Right atrium auricular region (tissue), 2 donors: ENCODE measurements at regions not wholly inside any gene's neighbourhood (a gene's known extent, or its start where the extent isn't known, plus 50 kb on each side); places are given as distances from the start of the nearest gene placed in this dataset.

Source experiments
- DNase-seq: peaks from one replicate; pipeline ENCODE4 v3.0.0-alpha.2; 2019; ENCODE audit warnings: low spot score
- H3K27ac ChIP-seq, 2 donors: fragments of 200-600 bp; sonication (generic); 1 replicate in 1 of 2; 2 replicates in 1 of 2; pipeline ENCODE4 v1.5.1; 2016 to 2019
- H3K27me3 ChIP-seq, 2 donors: fragments of 200-600 bp; sonication (generic); one replicate each; pipeline versions ENCODE4 v1.5.1 to v1.6.0; 2017 to 2019
- H3K36me3 ChIP-seq: fragments of 200-600 bp; sonication (generic); one replicate; pipeline ENCODE4 v1.5.1; 2016
- H3K4me1 ChIP-seq, 2 donors: fragments of 200-600 bp; sonication (generic); one replicate each; pipeline versions ENCODE4 v1.5.1 to v1.6.0; 2017 to 2019
- H3K4me3 ChIP-seq, 2 donors: fragments of 200-600 bp; sonication (generic); 1 replicate in 1 of 2; 2 replicates in 1 of 2; pipeline ENCODE4 v1.5.1; 2017 to 2019; ENCODE audit warnings: mild to moderate bottlenecking in 1 of 2, moderate library complexity in 1 of 2
- H3K9me3 ChIP-seq, 2 donors: fragments of 200-600 bp; sonication (generic); one replicate each; pipeline ENCODE4 v1.5.1; 2019
- TF ChIP-seq, protein P1 (sequence below), 2 donors: fragments of 200-600 bp; sonication (generic); IDR thresholded peaks; one replicate each; pipeline ENCODE4 v1.5.1; 2019; ENCODE audit warnings: antibody characterized with exemption in 2 of 2

DNA sequence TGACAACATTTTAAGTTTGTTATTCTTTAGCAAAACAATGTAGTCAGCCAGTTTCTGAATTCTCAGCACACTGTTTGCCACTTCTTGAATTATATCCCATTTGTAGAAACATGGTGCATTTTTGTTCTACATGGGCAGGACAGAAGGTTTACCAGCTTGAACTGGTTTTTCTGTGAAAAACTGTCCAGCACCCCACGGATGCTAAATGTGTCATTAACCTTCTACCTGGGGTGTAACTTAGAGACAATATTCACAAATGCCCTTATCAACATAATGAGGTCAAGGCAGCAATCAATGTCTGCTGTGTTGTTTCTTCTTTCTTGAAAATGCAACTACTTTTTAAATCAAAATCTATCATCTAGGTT is 702.6 kb downstream of the CENPC start:
- H3K9me3 ChIP-seq: no peaks in the 10 kb centered on the region
- DNase-seq: no peak

DNA sequence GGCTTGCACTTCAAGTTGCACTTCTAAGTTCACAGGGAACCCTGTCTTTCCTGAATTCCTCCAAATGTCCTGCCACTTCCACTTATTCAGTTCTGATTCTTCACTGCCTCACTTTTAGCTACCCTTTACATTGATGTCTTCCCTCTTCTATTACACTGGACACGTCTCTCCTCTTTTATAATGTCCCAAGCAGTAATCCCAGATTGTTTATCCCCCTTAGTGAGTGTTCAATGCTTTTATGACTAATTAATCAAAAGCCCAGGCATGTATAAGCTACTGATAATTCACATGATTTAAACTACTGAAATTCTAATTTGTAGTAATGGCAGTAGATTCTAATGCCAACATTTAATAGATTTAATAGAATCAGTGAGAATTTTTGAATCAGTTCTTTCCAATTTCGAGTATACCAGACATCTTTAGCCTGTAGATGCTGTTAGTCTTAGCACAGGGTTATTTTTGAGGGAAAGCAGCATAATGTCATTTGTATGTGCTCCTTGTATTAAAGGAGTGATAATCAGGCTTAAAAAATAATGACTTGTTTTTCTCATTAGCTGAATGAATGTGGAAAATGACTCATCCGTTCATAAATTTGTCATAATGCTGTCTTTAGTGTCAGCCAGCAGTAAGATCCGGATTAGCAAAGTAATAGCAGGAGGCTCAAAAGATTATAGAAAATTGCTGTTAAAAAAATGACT is 703.1 kb downstream of the CENPC start:
- DNase-seq: no peak
- Histone ChIP-seq H3K36me3 (no peaks in the 10 kb centered on the region), H3K4me3 (no peak overlapping the region), H3K27ac (no peak overlapping the region), H3K4me1 (no peaks in the 10 kb centered on the region), H3K27me3 (no peaks in the 10 kb centered on the region), H3K9me3 (no peaks in the 10 kb centered on the region)
- TF ChIP-seq, protein P1, sequence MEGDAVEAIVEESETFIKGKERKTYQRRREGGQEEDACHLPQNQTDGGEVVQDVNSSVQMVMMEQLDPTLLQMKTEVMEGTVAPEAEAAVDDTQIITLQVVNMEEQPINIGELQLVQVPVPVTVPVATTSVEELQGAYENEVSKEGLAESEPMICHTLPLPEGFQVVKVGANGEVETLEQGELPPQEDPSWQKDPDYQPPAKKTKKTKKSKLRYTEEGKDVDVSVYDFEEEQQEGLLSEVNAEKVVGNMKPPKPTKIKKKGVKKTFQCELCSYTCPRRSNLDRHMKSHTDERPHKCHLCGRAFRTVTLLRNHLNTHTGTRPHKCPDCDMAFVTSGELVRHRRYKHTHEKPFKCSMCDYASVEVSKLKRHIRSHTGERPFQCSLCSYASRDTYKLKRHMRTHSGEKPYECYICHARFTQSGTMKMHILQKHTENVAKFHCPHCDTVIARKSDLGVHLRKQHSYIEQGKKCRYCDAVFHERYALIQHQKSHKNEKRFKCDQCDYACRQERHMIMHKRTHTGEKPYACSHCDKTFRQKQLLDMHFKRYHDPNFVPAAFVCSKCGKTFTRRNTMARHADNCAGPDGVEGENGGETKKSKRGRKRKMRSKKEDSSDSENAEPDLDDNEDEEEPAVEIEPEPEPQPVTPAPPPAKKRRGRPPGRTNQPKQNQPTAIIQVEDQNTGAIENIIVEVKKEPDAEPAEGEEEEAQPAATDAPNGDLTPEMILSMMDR (IDR thresholded peaks at IDR 0.05): no peak

More for the DNA sequence above, 702.6 kb downstream of the CENPC start:
- Histone ChIP-seq H3K4me1 (no peaks in the 10 kb centered on the region), H3K27ac (no peak overlapping the region), H3K4me3 (no peak overlapping the region), H3K27me3 (no peaks in the 10 kb centered on the region), H3K36me3 (no peaks in the 10 kb centered on the region)
- TF ChIP-seq, protein P1 (IDR thresholded peaks at IDR 0.05): no peak

DNA sequence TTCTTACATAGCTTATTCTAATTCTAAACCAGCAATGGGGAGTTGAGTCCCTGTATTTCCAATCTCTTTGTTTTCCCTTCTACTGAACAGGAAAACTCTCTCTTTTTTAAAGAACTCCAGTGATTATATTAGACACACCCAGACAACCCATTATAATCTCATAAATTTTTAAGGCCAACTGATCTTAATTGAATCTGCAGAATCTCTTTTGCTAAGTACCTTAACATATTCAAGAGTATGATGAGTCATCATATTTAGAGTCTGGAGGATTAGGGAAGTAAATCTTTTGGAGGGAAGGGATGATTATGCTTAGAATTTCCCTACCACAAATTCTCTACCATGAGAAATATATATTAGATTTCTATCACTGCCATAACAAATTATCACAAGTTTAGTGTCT is 705.1 kb downstream of the CENPC start:
- H3K27ac ChIP-seq: no peak overlapping the region
- TF ChIP-seq, protein P1 (IDR thresholded peaks at IDR 0.05): no peak

DNA sequence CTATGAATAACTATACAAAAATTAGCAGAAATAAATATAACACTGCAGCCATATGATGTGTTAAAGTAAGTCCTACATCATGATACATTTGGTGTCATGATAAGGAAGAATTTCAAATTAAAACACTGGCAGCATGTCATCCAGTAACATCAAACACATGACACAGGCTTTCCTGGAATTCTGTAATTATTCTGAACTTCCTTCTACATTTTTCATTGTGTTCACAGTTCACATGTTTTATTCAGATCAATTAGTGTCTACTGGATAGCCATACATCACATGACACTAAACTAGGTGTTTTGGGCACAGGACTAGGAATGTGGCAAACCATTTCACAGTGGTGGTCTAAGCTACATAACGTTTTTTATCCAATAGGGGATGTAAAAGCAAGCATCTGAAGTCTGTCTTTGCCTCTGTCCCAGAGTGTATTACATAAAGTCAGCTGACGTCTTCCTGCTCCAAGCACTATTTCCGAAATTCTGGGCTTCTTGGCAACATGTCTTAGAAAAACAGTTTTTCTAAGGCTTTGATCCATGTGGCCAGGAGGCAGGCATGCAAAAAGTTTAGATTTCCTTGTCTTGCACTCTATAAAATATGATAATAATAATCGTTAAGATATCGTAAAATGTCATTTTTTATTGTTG is 707.9 kb downstream of the CENPC start:
- no peak overlapping the region for H3K4me3 ChIP-seq
- no peak overlapping the region for H3K27ac ChIP-seq
- H3K27me3 ChIP-seq: no peaks in the 10 kb centered on the region
- no peaks in the 10 kb centered on the region for H3K36me3 ChIP-seq
- no peaks in the 10 kb centered on the region for H3K9me3 ChIP-seq
- TF ChIP-seq, protein P1 (IDR thresholded peaks at IDR 0.05): no peak
- DNase-seq: no peak
- H3K4me1 ChIP-seq: no peaks in the 10 kb centered on the region

More for the DNA sequence above, 705.1 kb downstream of the CENPC start:
- H3K9me3 ChIP-seq: no peaks in the 10 kb centered on the region
- no peaks in the 10 kb centered on the region for H3K27me3 ChIP-seq
- no peak for DNase-seq
- H3K4me3 ChIP-seq: no peak overlapping the region
- no peaks in the 10 kb centered on the region for H3K36me3 ChIP-seq
- H3K4me1 ChIP-seq: no peaks in the 10 kb centered on the region

DNA sequence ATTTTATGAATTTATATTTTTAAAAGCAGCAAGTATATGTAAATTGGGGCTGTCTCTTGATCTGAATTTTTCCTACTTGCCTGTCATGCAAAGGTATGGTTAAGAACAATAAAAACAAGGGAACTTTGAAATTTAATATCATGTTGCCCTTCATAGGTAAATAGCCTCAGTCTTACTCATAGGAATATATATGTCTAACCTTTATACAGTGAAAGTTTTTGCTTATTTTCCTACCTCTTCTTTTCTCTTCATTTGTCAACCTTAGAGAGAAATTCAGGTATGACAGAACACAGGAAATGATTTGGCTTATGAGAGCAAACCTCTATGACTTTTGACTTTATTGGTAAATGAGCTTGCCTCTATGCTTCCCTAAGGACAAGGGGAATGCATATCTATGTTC is 716.0 kb downstream of the CENPC start:
- H3K27me3 ChIP-seq: no peaks in the 10 kb centered on the region
- no peak overlapping the region for H3K4me3 ChIP-seq
- H3K36me3 ChIP-seq: no peaks in the 10 kb centered on the region
- H3K9me3 ChIP-seq: no peaks in the 10 kb centered on the region
- TF ChIP-seq, protein P1 (IDR thresholded peaks at IDR 0.05): no peak
- H3K4me1 ChIP-seq: no peaks in the 10 kb centered on the region
- no peak overlapping the region for H3K27ac ChIP-seq
- DNase-seq: no peak
